ENCODE measurements at regions not wholly inside any gene's neighbourhood (a gene's known extent, or its start where the extent isn't known, plus 50 kb on each side); places are given as distances from the start of the nearest gene placed in this dataset.

DNA sequence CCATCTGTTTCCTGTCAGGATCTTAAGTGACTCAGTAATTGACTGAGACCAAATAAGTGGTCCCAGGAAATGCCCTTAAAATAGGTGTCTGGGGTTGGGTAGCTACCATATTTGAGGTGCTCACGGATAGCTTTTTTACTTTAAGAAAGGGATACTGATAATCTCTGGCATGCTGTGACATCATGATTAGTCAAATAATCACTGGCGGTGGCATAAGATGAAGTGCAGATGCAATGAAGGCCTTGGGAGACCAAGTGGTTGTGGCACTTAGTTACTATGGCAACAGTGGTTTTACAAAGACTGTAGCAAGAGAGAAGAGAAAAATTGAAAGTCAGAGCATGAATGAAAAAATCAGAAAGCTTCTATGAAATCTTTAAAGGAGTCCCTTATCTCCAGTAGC is 114.5 kb upstream of the SLIT2 start:
- H3K27ac ChIP-seq (ENCODE audit: low read depth, low read length), result no peak overlapping the region
- H3K4me3 ChIP-seq (ENCODE audit: low read length), result no peak overlapping the region
- H3K79me2 ChIP-seq (ENCODE audit: control insufficient read depth, low read length), result no peaks in the 10 kb centered on the region
- no peaks in the 10 kb centered on the region for H3K36me3 ChIP-seq (ENCODE audit: control insufficient read depth, low read length)
- H3K4me1 ChIP-seq (ENCODE audit: control insufficient read depth, low read length), result no peaks in the 10 kb centered on the region
- H3K27me3 ChIP-seq (ENCODE audit: control insufficient read depth, low read length), result no peaks in the 10 kb centered on the region
- H3F3A ChIP-seq (ENCODE audit: control insufficient read depth, insufficient read depth), result no peaks in the 10 kb centered on the region
- no peaks in the 10 kb centered on the region for H3K9me2 ChIP-seq (replicated peaks; ENCODE audit: control insufficient read depth, low read length)
- H3K9me3 ChIP-seq (ENCODE audit: control insufficient read depth, insufficient read depth, low read length), result no peaks in the 10 kb centered on the region
- no peaks in the 10 kb centered on the region for H4K20me1 ChIP-seq (ENCODE audit: control insufficient read depth, insufficient read depth, low read depth, low read length)
- no peak overlapping the region for H3K4me2 ChIP-seq (ENCODE audit: low read length)
- TF ChIP-seq EZH2phosphoT487 (IDR thresholded peaks at IDR 0.05; ENCODE audit: borderline replicate concordance, low read length) (no peak), CTCF (IDR thresholded peaks at IDR 0.05; ENCODE audit: low read depth, low read length, poor library complexity, severe bottlenecking) (no peak)

GRCh38 chr4:20127626-20128025 is 124.1 kb upstream of the SLIT2 start:
- Histone ChIP-seq H3K27me3 (ENCODE audit: control insufficient read depth, low read length) (no peaks in the 10 kb centered on the region), H3K9me3 (ENCODE audit: control insufficient read depth, insufficient read depth, low read length) (no peaks in the 10 kb centered on the region), H3K79me2 (ENCODE audit: control insufficient read depth, low read length) (no peaks in the 10 kb centered on the region), H4K20me1 (ENCODE audit: control insufficient read depth, insufficient read depth, low read depth, low read length) (no peaks in the 10 kb centered on the region), H3K4me1 (ENCODE audit: control insufficient read depth, low read length) (no peaks in the 10 kb centered on the region), H3K9me2 (replicated peaks; ENCODE audit: control insufficient read depth, low read length) (no peaks in the 10 kb centered on the region), H3K36me3 (ENCODE audit: control insufficient read depth, low read length) (no peaks in the 10 kb centered on the region), H3K27ac (ENCODE audit: low read depth, low read length) (no peak overlapping the region), H3F3A (ENCODE audit: control insufficient read depth, insufficient read depth) (no peaks in the 10 kb centered on the region), H3K4me3 (ENCODE audit: low read length) (no peak overlapping the region), H3K4me2 (ENCODE audit: low read length) (no peak overlapping the region)
- no peak for TF ChIP-seq CTCF (IDR thresholded peaks at IDR 0.05; ENCODE audit: low read depth, low read length, poor library complexity, severe bottlenecking)
- no peak for TF ChIP-seq EZH2phosphoT487 (IDR thresholded peaks at IDR 0.05; ENCODE audit: borderline replicate concordance, low read length)

DNA sequence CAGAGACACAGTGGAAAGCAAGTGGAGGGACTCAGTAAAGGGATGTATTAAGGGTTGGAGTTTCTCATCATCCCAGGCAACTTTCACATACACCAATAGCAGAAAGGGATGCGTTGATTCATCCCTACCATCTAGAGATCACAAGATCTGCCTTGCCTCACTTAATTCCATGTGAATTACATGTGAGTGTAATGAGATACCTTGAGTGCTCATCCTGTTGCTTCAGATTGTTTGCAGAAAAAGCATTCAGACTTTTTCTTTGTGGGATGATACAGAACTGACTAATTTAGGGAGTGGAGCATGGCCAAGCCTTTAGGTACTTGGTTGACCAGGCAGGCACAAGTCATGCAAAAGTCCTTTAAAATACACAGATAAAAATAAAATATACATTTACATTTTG is 124.8 kb upstream of the SLIT2 start:
- no peaks in the 10 kb centered on the region for H3K36me3 ChIP-seq (ENCODE audit: control insufficient read depth, low read length)
- no peaks in the 10 kb centered on the region for H3K4me1 ChIP-seq (ENCODE audit: control insufficient read depth, low read length)
- H3K4me2 ChIP-seq (ENCODE audit: low read length), result no peak overlapping the region
- H3K9me3 ChIP-seq (ENCODE audit: control insufficient read depth, insufficient read depth, low read length), result no peaks in the 10 kb centered on the region
- no peaks in the 10 kb centered on the region for H3K79me2 ChIP-seq (ENCODE audit: control insufficient read depth, low read length)
- no peaks in the 10 kb centered on the region for H4K20me1 ChIP-seq (ENCODE audit: control insufficient read depth, insufficient read depth, low read depth, low read length)
- H3F3A ChIP-seq (ENCODE audit: control insufficient read depth, insufficient read depth), result no peaks in the 10 kb centered on the region
- TF ChIP-seq CTCF (IDR thresholded peaks at IDR 0.05; ENCODE audit: low read depth, low read length, poor library complexity, severe bottlenecking), result no peak
- no peak for TF ChIP-seq EZH2phosphoT487 (IDR thresholded peaks at IDR 0.05; ENCODE audit: borderline replicate concordance, low read length)
- H3K4me3 ChIP-seq (ENCODE audit: low read length), result no peak overlapping the region
- H3K27ac ChIP-seq (ENCODE audit: low read depth, low read length), result no peak overlapping the region
- H3K27me3 ChIP-seq (ENCODE audit: control insufficient read depth, low read length), result no peaks in the 10 kb centered on the region
- no peaks in the 10 kb centered on the region for H3K9me2 ChIP-seq (replicated peaks; ENCODE audit: control insufficient read depth, low read length)

Measured in DOHH2 (cell line).